Cardiac muscle cell (in vitro differentiated cells and primary cell): ENCODE measurements at regions not wholly inside any gene's neighbourhood (a gene's known extent, or its start where the extent isn't known, plus 50 kb on each side); places are given as distances from the start of the nearest gene placed in this dataset.

Experiments
- DNase-seq, 2 donors: peaks; one replicate each; pipeline versions ENCODE4 v3.0.0 to v3.0.0-alpha.2; 2010 to 2017; ENCODE audit warnings: low read depth in 1 of 2, low spot score in 1 of 2
- H3K27ac ChIP-seq: fragments of 200-600 bp; sonication (generic); 2 replicates; pipeline ENCODE4 v1.5.1; 2016
- H3K27me3 ChIP-seq: fragments of 200-600 bp; sonication (generic); 2 replicates; pipeline ENCODE4 v1.6.0; 2016; ENCODE audit warnings: control low read depth
- H3K36me3 ChIP-seq: fragments of 200-600 bp; sonication (generic); 2 replicates; pipeline ENCODE4 v1.5.1; 2016; ENCODE audit warnings: control low read depth
- H3K4me1 ChIP-seq: fragments of 200-600 bp; sonication (generic); 2 replicates; pipeline ENCODE4 v1.8.1; 2017; ENCODE audit warnings: low read depth, mild to moderate bottlenecking, mixed run types
- H3K4me3 ChIP-seq: fragments of 200-600 bp; sonication (generic); 2 replicates; pipeline ENCODE4 v1.5.1; 2016; ENCODE audit warnings: mild to moderate bottlenecking
- H3K9me3 ChIP-seq: fragments of 200-600 bp; sonication (generic); 2 replicates; pipeline ENCODE4 v1.5.1; 2017; ENCODE audit warnings: low read depth, mild to moderate bottlenecking, control low read depth
- CTCF ChIP-seq: IDR thresholded peaks from 2 replicates; pipeline ENCODE4 v1.5.1; 2012; ENCODE audit warnings: low read depth, mild to moderate bottlenecking, low read length

- no peaks in the 10 kb centered on the region for H3K4me1 ChIP-seq
- H3K9me3 ChIP-seq: no peaks in the 10 kb centered on the region
- DNase-seq: no peak
- H3K4me3 ChIP-seq: no peak overlapping the region
- H3K27me3 ChIP-seq: no peaks in the 10 kb centered on the region
- no peak for TF ChIP-seq CTCF
- H3K36me3 ChIP-seq: no peaks in the 10 kb centered on the region
- H3K27ac ChIP-seq: no peak overlapping the region
These were observed 224.6 kb upstream of the NECTIN3 start for GRCh38 chr3:110846971-110847370.

GRCh38 chr3:110849064-110849463 lies 222.6 kb upstream of the NECTIN3 start:
- no peak for DNase-seq
- H3K27me3 ChIP-seq: no peaks in the 10 kb centered on the region
- H3K36me3 ChIP-seq: no peaks in the 10 kb centered on the region
- H3K27ac ChIP-seq: no peak overlapping the region
- no peaks in the 10 kb centered on the region for H3K4me1 ChIP-seq
- no peaks in the 10 kb centered on the region for H3K9me3 ChIP-seq
- TF ChIP-seq CTCF: no peak
- no peak overlapping the region for H3K4me3 ChIP-seq

- TF ChIP-seq CTCF: no peak
- Histone ChIP-seq H3K27ac (no peak overlapping the region), H3K4me1 (no peaks in the 10 kb centered on the region), H3K36me3 (no peaks in the 10 kb centered on the region), H3K27me3 (no peaks in the 10 kb centered on the region), H3K9me3 (no peaks in the 10 kb centered on the region), H3K4me3 (no peak overlapping the region)
- no peak for DNase-seq
These were observed 219.9 kb upstream of the NECTIN3 start for GRCh38 chr3:110851736-110852135.

GRCh38 chr3:110855207-110855606 lies 216.4 kb upstream of the NECTIN3 start:
- TF ChIP-seq CTCF: no peak
- no peak for DNase-seq
- Histone ChIP-seq H3K27ac (no peak overlapping the region), H3K36me3 (no peaks in the 10 kb centered on the region), H3K9me3 (no peaks in the 10 kb centered on the region), H3K27me3 (no peaks in the 10 kb centered on the region), H3K4me3 (no peak overlapping the region), H3K4me1 (no peaks in the 10 kb centered on the region)

- H3K27ac ChIP-seq: no peak overlapping the region
- no peaks in the 10 kb centered on the region for H3K36me3 ChIP-seq
- TF ChIP-seq CTCF: no peak
- H3K4me1 ChIP-seq: no peaks in the 10 kb centered on the region
- H3K27me3 ChIP-seq: no peaks in the 10 kb centered on the region
- no peak overlapping the region for H3K4me3 ChIP-seq
- no peak for DNase-seq
- H3K9me3 ChIP-seq: no peaks in the 10 kb centered on the region
These were observed 214.7 kb upstream of the NECTIN3 start for GRCh38 chr3:110856916-110857315.

GRCh38 chr3:110858549-110858948 lies 213.1 kb upstream of the NECTIN3 start:
- Histone ChIP-seq H3K9me3 (no peaks in the 10 kb centered on the region), H3K27ac (no peak overlapping the region), H3K4me1 (no peaks in the 10 kb centered on the region), H3K4me3 (no peak overlapping the region), H3K27me3 (no peaks in the 10 kb centered on the region), H3K36me3 (no peaks in the 10 kb centered on the region)
- no peak for DNase-seq
- TF ChIP-seq CTCF: no peak
